PC-9 (cell line): ENCODE measurements at regions not wholly inside any gene's neighbourhood (a gene's known extent, or its start where the extent isn't known, plus 50 kb on each side); places are given as distances from the start of the nearest gene placed in this dataset.

ENCODE experiments used
- BruUV-seq: library from RNA; stranded (reverse); fragments of 400-500 nt; replicated peaks from 2 replicates; lab custom pipeline; 2021; lab: Mats Ljungman, UMichigan
- CTCF ChIA-PET: fragments of 300-600 bp; sonication (Branson Sonifier 250); formaldehyde crosslinking; loops from one replicate; lab custom pipeline; 2022; ENCODE audit warnings: antibody characterized with exemption; lab: Charles Lee
- POLR2A ChIA-PET: fragments of 300-600 bp; sonication (Branson Sonifier 250); formaldehyde crosslinking; loops from one replicate; lab custom pipeline; 2022; ENCODE audit warnings: antibody characterized with exemption; ENCODE audit not compliant: unreplicated experiment; lab: Charles Lee
- DNase-seq, 2 experiments: peaks; one replicate each; pipeline versions ENCODE4 v3.0.0 to v3.0.0-alpha.2; 2015 to 2022; ENCODE audit warnings: mixed read lengths in 1 of 2
- H2AFZ ChIP-seq: fragments of 200-600 bp; sonication (generic); 2 replicates; pipeline ENCODE4 v1.8.1; 2017; ENCODE audit warnings: antibody characterized with exemption
- H3F3A ChIP-seq: fragments of 200-600 bp; sonication (generic); 2 replicates; pipeline ENCODE4 v1.8.1; 2017; ENCODE audit warnings: antibody characterized with exemption, mild to moderate bottlenecking, low read depth; ENCODE audit not compliant: insufficient read depth
- H3K27ac ChIP-seq: fragments of 200-600 bp; sonication (generic); 2 replicates; pipeline ENCODE4 v1.6.1; 2016; ENCODE audit warnings: mixed run types
- H3K27me3 ChIP-seq: fragments of 200-600 bp; sonication (generic); 2 replicates; pipeline ENCODE4 v1.6.1; 2016; ENCODE audit warnings: low read depth, mixed run types; ENCODE audit not compliant: insufficient read depth
- H3K36me3 ChIP-seq: fragments of 200-600 bp; sonication (generic); 2 replicates; pipeline ENCODE4 v1.6.1; 2016; ENCODE audit warnings: low read depth, mixed run types
- H3K4me1 ChIP-seq: fragments of 200-600 bp; sonication (generic); replicated peaks from 2 replicates; pipeline ENCODE4 v1.6.1; 2016; ENCODE audit warnings: mixed run types; ENCODE audit not compliant: insufficient read depth
- H3K4me2 ChIP-seq: fragments of 200-600 bp; sonication (generic); 2 replicates; pipeline ENCODE4 v1.6.1; 2017; ENCODE audit warnings: mixed run types
- H3K4me3 ChIP-seq: fragments of 200-600 bp; sonication (generic); 2 replicates; pipeline ENCODE4 v1.6.1; 2016; ENCODE audit warnings: mixed run types
- H3K79me2 ChIP-seq: fragments of 200-600 bp; sonication (generic); 2 replicates; pipeline ENCODE4 v1.6.1; 2017; ENCODE audit warnings: low read depth, mixed run types
- H3K9me2 ChIP-seq: fragments of 200-600 bp; sonication (generic); 2 replicates; pipeline ENCODE4 v1.8.1; 2017; ENCODE audit warnings: mild to moderate bottlenecking; ENCODE audit not compliant: insufficient read depth
- H3K9me3 ChIP-seq: fragments of 200-600 bp; sonication (generic); 2 replicates; pipeline ENCODE4 v1.8.1; 2016; ENCODE audit warnings: low read depth; ENCODE audit not compliant: insufficient read depth
- H4K20me1 ChIP-seq: fragments of 200-600 bp; sonication (generic); 2 replicates; pipeline ENCODE4 v1.8.1; 2017; ENCODE audit not compliant: insufficient read depth
- EZH2 ChIP-seq: fragments of 200-600 bp; sonication (generic); IDR thresholded peaks from 2 replicates; pipeline ENCODE4 v1.8.0; 2017; ENCODE audit warnings: antibody characterized with exemption, low read depth
- intact Hi-C: fragments of 100-400 bp; cut with micrococcal nuclease; formaldehyde crosslinking; loops from one replicate; pipeline ENCODE4 v1.10.0; 2022; ENCODE audit not compliant: unreplicated experiment
- TF ChIP-seq, protein P1 (sequence below): fragments of 200-600 bp; sonication (generic); conservative IDR thresholded peaks from 2 replicates; pipeline ENCODE4 v1.6.1; 2017; ENCODE audit warnings: mixed run types, antibody characterized with exemption, mild to moderate bottlenecking, moderate library complexity

GRCh38 chr1:29460041-29460610, 223.8 kb downstream of the PTPRU start:
- no peaks in the 10 kb centered on the region for H3K9me3 ChIP-seq
- no peaks in the 10 kb centered on the region for H3K36me3 ChIP-seq
- H3K9me2 ChIP-seq, result no peaks in the 10 kb centered on the region
- H2AFZ ChIP-seq, result no peak overlapping the region
- intact Hi-C loops, result no loop called here
- peaks cover 18% of the 10 kb centered on the region; the same call in 1 of the 2 replicates for H3K27me3 ChIP-seq
- H3F3A ChIP-seq, result no peaks in the 10 kb centered on the region
- no peak overlapping the region for H3K4me2 ChIP-seq
- CTCF ChIA-PET, result no interaction called here
- no TSS peak for BruUV-seq
- DNase-seq, result no peak
- POLR2A ChIA-PET, result no interaction called here
- TF ChIP-seq EZH2, result no peak
- TF ChIP-seq, protein P1, sequence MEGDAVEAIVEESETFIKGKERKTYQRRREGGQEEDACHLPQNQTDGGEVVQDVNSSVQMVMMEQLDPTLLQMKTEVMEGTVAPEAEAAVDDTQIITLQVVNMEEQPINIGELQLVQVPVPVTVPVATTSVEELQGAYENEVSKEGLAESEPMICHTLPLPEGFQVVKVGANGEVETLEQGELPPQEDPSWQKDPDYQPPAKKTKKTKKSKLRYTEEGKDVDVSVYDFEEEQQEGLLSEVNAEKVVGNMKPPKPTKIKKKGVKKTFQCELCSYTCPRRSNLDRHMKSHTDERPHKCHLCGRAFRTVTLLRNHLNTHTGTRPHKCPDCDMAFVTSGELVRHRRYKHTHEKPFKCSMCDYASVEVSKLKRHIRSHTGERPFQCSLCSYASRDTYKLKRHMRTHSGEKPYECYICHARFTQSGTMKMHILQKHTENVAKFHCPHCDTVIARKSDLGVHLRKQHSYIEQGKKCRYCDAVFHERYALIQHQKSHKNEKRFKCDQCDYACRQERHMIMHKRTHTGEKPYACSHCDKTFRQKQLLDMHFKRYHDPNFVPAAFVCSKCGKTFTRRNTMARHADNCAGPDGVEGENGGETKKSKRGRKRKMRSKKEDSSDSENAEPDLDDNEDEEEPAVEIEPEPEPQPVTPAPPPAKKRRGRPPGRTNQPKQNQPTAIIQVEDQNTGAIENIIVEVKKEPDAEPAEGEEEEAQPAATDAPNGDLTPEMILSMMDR, result no peak
- no peak overlapping the region for H3K27ac ChIP-seq
- H3K4me1 ChIP-seq, result no peaks in the 10 kb centered on the region
- H3K79me2 ChIP-seq, result no peaks in the 10 kb centered on the region
- no peak overlapping the region for H3K4me3 ChIP-seq
- no peaks in the 10 kb centered on the region for H4K20me1 ChIP-seq

DNA sequence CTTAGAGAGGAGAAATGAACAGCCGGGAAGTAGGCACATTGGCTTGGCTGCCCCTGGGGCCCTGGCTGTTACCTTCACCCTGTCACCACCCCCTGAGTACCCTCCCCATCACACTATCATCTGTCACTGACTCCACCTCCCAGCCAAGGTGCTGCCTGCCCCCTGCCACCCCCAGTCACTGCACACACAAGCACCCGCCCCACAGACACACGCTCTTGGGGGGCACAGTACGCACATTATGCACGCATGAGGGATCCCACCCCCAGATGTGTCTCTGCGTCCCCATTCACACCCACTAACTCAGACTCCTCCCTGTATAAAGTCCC, 223.3 kb downstream of the PTPRU start:
- H2AFZ ChIP-seq, result no peak overlapping the region
- POLR2A ChIA-PET, result no interaction called here
- TF ChIP-seq, protein P1, result no peak
- no peak for TF ChIP-seq EZH2
- CTCF ChIA-PET, result no interaction called here
- H3K36me3 ChIP-seq, result no peaks in the 10 kb centered on the region
- H4K20me1 ChIP-seq, result no peaks in the 10 kb centered on the region
- peaks cover 18% of the 10 kb centered on the region; the same call in 1 of the 2 replicates for H3K27me3 ChIP-seq
- H3K9me2 ChIP-seq, result no peaks in the 10 kb centered on the region
- no peaks in the 10 kb centered on the region for H3F3A ChIP-seq
- no peak overlapping the region for H3K4me3 ChIP-seq
- H3K9me3 ChIP-seq, result no peaks in the 10 kb centered on the region
- H3K4me1 ChIP-seq, result no peaks in the 10 kb centered on the region
- intact Hi-C loops, result no loop called here
- DNase-seq, result no peak
- no peak overlapping the region for H3K4me2 ChIP-seq
- BruUV-seq, result no TSS peak
- H3K27ac ChIP-seq, result no peak overlapping the region
- no peaks in the 10 kb centered on the region for H3K79me2 ChIP-seq

DNA sequence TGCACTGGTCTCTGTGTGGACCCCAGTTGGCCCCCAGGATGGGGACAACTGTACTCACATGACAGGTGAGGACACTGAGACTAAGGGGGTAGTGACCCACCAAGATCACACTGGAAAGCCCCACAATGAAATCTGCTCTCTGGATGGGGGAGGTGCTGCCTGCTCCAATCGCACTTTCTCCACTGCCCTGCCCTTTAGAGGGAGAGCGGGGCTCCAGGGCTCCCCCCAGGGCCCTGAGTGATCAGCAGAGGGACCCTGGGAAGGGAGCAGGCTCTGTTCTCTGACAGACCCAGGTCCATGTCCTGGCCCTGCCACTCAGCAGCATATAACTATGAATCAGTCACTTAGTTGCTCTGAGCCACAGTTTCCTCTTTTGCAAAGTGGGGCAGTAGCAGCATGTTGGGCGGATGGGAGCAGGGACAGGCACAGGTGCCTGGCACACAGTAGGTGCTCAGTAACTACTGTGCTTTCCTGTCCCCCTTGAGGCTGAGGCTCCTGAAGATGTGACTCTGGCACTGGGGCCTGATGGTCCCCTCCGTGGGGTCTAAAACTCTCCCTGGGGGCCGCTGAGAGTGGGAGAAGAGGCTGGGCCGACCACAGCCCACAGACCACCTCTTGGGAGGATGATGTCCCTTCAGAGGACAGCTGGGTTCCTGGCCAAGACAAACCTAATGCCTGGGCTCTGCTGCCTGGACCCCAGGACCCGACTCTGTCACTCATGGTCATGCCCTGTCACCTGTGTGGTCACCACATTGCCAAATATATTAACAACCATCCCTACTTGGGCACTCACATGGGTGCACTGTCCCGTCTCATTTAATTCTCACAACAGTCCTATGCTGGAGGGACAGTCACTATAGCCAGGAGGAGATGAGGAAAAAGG, 222.7 kb downstream of the PTPRU start:
- TF ChIP-seq, protein P1, result no peak
- no peak for TF ChIP-seq EZH2
- no peak overlapping the region for H2AFZ ChIP-seq
- BruUV-seq, result no TSS peak
- no peak overlapping the region for H3K27ac ChIP-seq
- intact Hi-C loops, result no loop called here
- H3K79me2 ChIP-seq, result no peaks in the 10 kb centered on the region
- H3K4me1 ChIP-seq, result no peaks in the 10 kb centered on the region
- no peaks in the 10 kb centered on the region for H3F3A ChIP-seq
- H3K9me2 ChIP-seq, result no peaks in the 10 kb centered on the region
- no peaks in the 10 kb centered on the region for H4K20me1 ChIP-seq
- H3K4me2 ChIP-seq, result no peak overlapping the region
- peaks cover 18% of the 10 kb centered on the region; the same call in 1 of the 2 replicates for H3K27me3 ChIP-seq
- no peaks in the 10 kb centered on the region for H3K36me3 ChIP-seq
- no peak overlapping the region for H3K4me3 ChIP-seq
- ChIA-PET POLR2A (no interaction called here), CTCF (no interaction called here)
- H3K9me3 ChIP-seq, result no peaks in the 10 kb centered on the region
- no peak for DNase-seq
